LNCAP (cell line): ENCODE measurements at regions not wholly inside any gene's neighbourhood (a gene's known extent, or its start where the extent isn't known, plus 50 kb on each side); places are given as distances from the start of the nearest gene placed in this dataset.
A peak's percentile ranks its signal among the peaks of the same experiment; 100 is the strongest.

Experiments used
- CTCF ChIP-seq: fragments of 450-650 bp; IDR thresholded peaks from 2 replicates; pipeline ENCODE4 v1.5.1; 2017; ENCODE audit warnings: mild to moderate bottlenecking

DNA sequence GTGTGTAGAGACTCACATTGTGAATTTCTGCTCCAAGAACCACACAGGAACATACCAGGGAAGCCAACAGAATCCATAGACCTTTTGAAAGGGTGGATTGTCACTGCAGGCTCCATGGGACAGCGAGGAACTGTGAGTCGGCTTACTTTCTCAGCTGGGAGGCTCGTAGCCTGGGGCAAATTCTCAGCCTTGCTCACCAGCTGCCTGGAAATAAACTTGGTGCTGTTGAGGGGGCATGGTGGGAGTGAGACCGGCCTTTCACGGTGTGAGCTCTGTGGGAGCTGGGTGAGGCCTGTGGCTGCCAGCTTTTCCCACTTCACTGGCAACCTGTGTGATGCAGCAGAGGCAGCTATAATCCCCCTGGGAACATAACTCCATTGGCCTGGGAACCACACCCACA, 146.6 kb upstream of the P2RY1 start:
- no peak for TF ChIP-seq CTCF

GRCh38 chr3:152695840-152696239, 139.1 kb upstream of the P2RY1 start:
- peak; percentile 29; the same call in 1 of the 2 replicates for TF ChIP-seq CTCF

DNA sequence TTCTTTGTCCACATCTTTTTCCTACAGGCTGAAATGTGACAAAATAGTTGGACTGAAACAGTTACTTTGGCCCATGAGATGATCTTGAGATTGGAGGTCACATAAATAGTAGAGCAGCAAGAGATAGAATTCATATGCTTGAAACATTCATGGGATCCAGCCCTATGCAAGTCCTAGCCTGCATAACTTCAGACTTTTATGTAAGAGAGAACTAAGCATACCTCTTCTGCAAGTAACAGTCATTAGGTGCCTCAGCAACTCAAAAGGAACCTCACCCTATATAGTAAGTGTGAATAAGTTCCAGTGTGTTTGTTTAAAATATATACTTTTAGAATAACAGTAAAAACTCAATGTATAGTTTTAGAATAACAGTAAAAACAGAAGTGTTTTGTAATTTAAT, 138.0 kb upstream of the P2RY1 start:
- no peak for TF ChIP-seq CTCF

GRCh38 chr3:152703245-152703890, 131.6 kb upstream of the P2RY1 start:
- TF ChIP-seq CTCF, result no peak

DNA sequence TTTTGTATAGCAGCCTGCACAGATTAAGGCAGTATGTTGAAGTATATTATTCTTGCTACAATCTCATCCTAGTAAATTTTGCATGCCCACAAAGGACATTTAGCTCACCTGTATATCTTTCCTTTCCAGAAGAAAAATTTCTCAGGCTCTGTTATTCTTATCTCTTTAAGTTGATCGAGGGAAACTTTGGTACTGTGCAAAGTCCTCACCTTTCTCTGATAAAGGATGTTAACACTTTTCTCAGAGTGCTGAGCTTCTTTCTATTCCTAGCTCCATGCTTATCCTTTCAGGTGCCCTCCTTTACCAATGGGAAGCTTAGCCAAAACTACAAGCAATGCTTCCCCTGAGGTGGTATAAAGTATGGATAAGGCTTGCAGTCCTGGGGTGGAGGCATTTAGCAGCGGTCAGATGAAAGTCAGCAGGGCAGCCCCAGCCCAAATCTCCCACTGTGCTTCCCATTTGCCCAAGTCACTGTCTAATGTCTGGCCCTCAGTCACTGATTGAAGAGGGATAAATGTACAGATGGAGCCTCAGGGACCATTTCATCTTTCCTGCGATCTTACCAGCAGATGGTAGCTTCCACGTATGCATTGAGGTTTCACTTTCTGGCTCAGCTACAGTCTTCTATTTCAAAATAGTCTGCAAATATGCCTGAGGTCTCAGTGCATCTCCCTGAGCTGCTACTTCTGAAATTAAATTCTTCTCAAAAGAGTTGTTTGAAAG, 127.8 kb upstream of the P2RY1 start:
- no peak for TF ChIP-seq CTCF

DNA sequence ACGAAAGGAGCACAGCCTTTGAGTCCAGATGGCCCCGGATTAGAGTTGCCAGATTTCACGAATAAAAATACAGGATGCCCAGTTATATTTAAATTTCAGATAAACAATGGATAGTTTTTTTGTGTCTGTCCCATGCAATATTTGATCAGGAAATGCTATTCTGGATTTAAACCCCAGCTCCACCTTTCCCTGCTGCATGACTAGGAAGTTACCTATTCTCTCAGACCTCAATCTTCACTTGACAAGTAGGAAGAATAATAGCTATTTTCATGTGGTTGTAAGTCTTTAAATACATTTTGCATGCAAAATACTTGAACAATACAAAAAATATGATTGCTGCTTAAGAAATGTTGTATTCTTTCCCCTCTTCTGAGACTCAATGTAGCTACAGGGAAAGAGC, 125.3 kb upstream of the P2RY1 start:
- no peak for TF ChIP-seq CTCF

GRCh38 chr3:152710549-152710948, 124.4 kb upstream of the P2RY1 start:
- no peak for TF ChIP-seq CTCF
